ENCODE measurements at regions not wholly inside any gene's neighbourhood (a gene's known extent, or its start where the extent isn't known, plus 50 kb on each side); places are given as distances from the start of the nearest gene placed in this dataset.

DNA sequence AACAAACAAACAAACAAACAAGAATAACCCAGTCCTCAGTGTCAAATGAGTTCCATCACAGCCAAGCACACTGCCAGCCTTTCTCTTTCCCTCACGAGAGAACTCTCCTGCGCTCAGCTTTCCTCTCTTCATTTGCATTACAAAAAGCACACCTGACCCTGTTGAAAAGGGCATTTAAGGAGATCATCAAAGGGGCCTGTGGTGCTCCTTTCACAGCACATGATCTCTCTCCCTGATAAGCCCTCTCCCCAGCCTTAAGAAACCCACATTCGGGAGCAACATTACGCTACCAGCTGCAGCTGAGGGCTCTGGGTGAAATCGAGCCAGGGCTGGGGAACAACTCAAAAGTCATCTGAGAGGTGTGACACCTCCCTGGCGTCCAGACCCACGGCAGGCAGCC lies 165.6 kb upstream of the TMCC3 start:
- no peak for TF ChIP-seq GABPA (IDR thresholded peaks at IDR 0.05; ENCODE audit: low read depth)
- TF ChIP-seq USF2 (IDR thresholded peaks at IDR 0.05; ENCODE audit: borderline replicate concordance, low read depth, low read length) = no peak
- TF ChIP-seq EP300 (IDR thresholded peaks at IDR 0.05; ENCODE audit: borderline replicate concordance in 1 of 2, low read depth in 1 of 2, low read length in 1 of 2) = no peak
- TF ChIP-seq REST (IDR thresholded peaks at IDR 0.05; ENCODE audit: low read depth, low read length) = no peak
- TF ChIP-seq POLR2AphosphoS5 (IDR thresholded peaks at IDR 0.05; ENCODE audit: low read depth, low read length) = no peak
- TF ChIP-seq, protein P1, sequence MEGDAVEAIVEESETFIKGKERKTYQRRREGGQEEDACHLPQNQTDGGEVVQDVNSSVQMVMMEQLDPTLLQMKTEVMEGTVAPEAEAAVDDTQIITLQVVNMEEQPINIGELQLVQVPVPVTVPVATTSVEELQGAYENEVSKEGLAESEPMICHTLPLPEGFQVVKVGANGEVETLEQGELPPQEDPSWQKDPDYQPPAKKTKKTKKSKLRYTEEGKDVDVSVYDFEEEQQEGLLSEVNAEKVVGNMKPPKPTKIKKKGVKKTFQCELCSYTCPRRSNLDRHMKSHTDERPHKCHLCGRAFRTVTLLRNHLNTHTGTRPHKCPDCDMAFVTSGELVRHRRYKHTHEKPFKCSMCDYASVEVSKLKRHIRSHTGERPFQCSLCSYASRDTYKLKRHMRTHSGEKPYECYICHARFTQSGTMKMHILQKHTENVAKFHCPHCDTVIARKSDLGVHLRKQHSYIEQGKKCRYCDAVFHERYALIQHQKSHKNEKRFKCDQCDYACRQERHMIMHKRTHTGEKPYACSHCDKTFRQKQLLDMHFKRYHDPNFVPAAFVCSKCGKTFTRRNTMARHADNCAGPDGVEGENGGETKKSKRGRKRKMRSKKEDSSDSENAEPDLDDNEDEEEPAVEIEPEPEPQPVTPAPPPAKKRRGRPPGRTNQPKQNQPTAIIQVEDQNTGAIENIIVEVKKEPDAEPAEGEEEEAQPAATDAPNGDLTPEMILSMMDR (IDR thresholded peaks at IDR 0.05) = no peak
- TF ChIP-seq EZH2phosphoT487 (IDR thresholded peaks at IDR 0.05; ENCODE audit: borderline replicate concordance, low read depth) = no peak
- no peak for TF ChIP-seq RCOR1 (IDR thresholded peaks at IDR 0.05; ENCODE audit: low read length)
- TF ChIP-seq TEAD4 (IDR thresholded peaks at IDR 0.05; ENCODE audit: borderline replicate concordance, insufficient read depth) = no peak
- TF ChIP-seq MAX (IDR thresholded peaks at IDR 0.05; ENCODE audit: low read depth) = no peak
- TF ChIP-seq NFIC (IDR thresholded peaks at IDR 0.05; ENCODE audit: borderline replicate concordance) = no peak
- TF ChIP-seq TAF1 (IDR thresholded peaks at IDR 0.05; ENCODE audit: borderline replicate concordance, low read depth, low read length) = no peak

Data from SK-N-SH (cell line).